IPS DF 6.9 (cell line): ENCODE measurements at regions not wholly inside any gene's neighbourhood (a gene's known extent, or its start where the extent isn't known, plus 50 kb on each side); places are given as distances from the start of the nearest gene placed in this dataset.

ENCODE experiments used
- DNase-seq: peaks from one replicate; pipeline ENCODE4 v3.0.0-alpha.2; 2013; ENCODE audit warnings: low read depth, low spot score
- H3K27ac ChIP-seq: one replicate; pipeline ENCODE4 v1.5.1; 2013; ENCODE audit warnings: low read length, control low read depth
- H3K27me3 ChIP-seq: 2 replicates; pipeline ENCODE4 v1.6.1; 2013; ENCODE audit warnings: mild to moderate bottlenecking, low read length; ENCODE audit not compliant: control insufficient read depth, insufficient read depth
- H3K36me3 ChIP-seq: 2 replicates; pipeline ENCODE4 v1.6.1; 2013; ENCODE audit warnings: low read length; ENCODE audit not compliant: control insufficient read depth, insufficient read depth
- H3K4me1 ChIP-seq: 2 replicates; pipeline ENCODE4 v1.6.1; 2013; ENCODE audit warnings: low read length; ENCODE audit not compliant: control insufficient read depth, insufficient read depth
- H3K4me3 ChIP-seq: 2 replicates; pipeline ENCODE4 v1.5.1; 2013; ENCODE audit warnings: mild to moderate bottlenecking, low read length
- H3K9me3 ChIP-seq: 2 replicates; pipeline ENCODE4 v1.6.1; 2013; ENCODE audit warnings: low read length, inconsistent platforms; ENCODE audit not compliant: control insufficient read depth, insufficient read depth
- WGBS: extraction: QIAGEN DNeasy Blood & Tissue Kit; methylation state at CpG from one replicate; pipeline ENCODE4 v1.1.7; 2013; ENCODE audit warnings: mixed read lengths, missing lambda C conversion rate; ENCODE audit not compliant: insufficient read length, insufficient coverage; 5-methylcytosine and 5-hydroxymethylcytosine counted together

- Histone ChIP-seq H3K27ac (no peak overlapping the region), H3K4me1 (no peaks in the 10 kb centered on the region), H3K9me3 (no peaks in the 10 kb centered on the region), H3K27me3 (no peaks in the 10 kb centered on the region), H3K4me3 (no peak overlapping the region), H3K36me3 (no peaks in the 10 kb centered on the region)
- DNase-seq, result no peak
- WGBS, result no CpG with 5 or more reads among the region's 1 CpG
These were observed 130.0 kb upstream of the BMP5 start for GRCh38 chr6:56005426-56005825.

- Histone ChIP-seq H3K27ac (no peak overlapping the region), H3K4me3 (no peak overlapping the region), H3K36me3 (no peaks in the 10 kb centered on the region), H3K4me1 (no peaks in the 10 kb centered on the region), H3K27me3 (no peaks in the 10 kb centered on the region), H3K9me3 (no peaks in the 10 kb centered on the region)
- DNase-seq, result no peak
- no CpG with 5 or more reads among the region's 2 CpGs for WGBS
These were observed 129.0 kb upstream of the BMP5 start for GRCh38 chr6:56004426-56004825.

- H3K4me3 ChIP-seq, result no peak overlapping the region
- no peaks in the 10 kb centered on the region for H3K27me3 ChIP-seq
- no peaks in the 10 kb centered on the region for H3K9me3 ChIP-seq
- H3K27ac ChIP-seq, result no peak overlapping the region
- H3K36me3 ChIP-seq, result no peaks in the 10 kb centered on the region
- no CpG with 5 or more reads among the region's 2 CpGs for whole genome bisulfite sequencing
- no peaks in the 10 kb centered on the region for H3K4me1 ChIP-seq
- no peak for DNase-seq
These were observed 128.2 kb upstream of the BMP5 start for GRCh38 chr6:56003616-56004015.

GRCh38 chr6:56002336-56002735, 126.9 kb upstream of the BMP5 start:
- Histone ChIP-seq H3K36me3 (no peaks in the 10 kb centered on the region), H3K27ac (no peak overlapping the region), H3K9me3 (no peaks in the 10 kb centered on the region), H3K27me3 (no peaks in the 10 kb centered on the region), H3K4me1 (no peaks in the 10 kb centered on the region), H3K4me3 (no peak overlapping the region)
- no peak for DNase-seq
- no CpG with 5 or more reads among the region's 5 CpGs for WGBS

GRCh38 chr6:55998576-55998975, 123.2 kb upstream of the BMP5 start:
- Histone ChIP-seq H3K9me3 (peaks cover under 1% of the 10 kb centered on the region), H3K27ac (no peak overlapping the region), H3K27me3 (no peaks in the 10 kb centered on the region), H3K4me1 (no peaks in the 10 kb centered on the region), H3K4me3 (no peak overlapping the region), H3K36me3 (no peaks in the 10 kb centered on the region)
- no peak for DNase-seq
- WGBS, result no CpG with 5 or more reads among the region's 2 CpGs

- peaks cover 3% of the 10 kb centered on the region for H3K9me3 ChIP-seq
- no peak overlapping the region for H3K4me3 ChIP-seq
- no peaks in the 10 kb centered on the region for H3K4me1 ChIP-seq
- WGBS, result no CpG with 5 or more reads among the region's 3 CpGs
- no peaks in the 10 kb centered on the region for H3K27me3 ChIP-seq
- DNase-seq, result no peak
- H3K36me3 ChIP-seq, result no peaks in the 10 kb centered on the region
- H3K27ac ChIP-seq, result no peak overlapping the region
These were observed 122.0 kb upstream of the BMP5 start for GRCh38 chr6:55997223-55997874.

GRCh38 chr6:55994531-55994930, 119.1 kb upstream of the BMP5 start:
- H3K27ac ChIP-seq, result no peak overlapping the region
- no peaks in the 10 kb centered on the region for H3K27me3 ChIP-seq
- DNase-seq, result no peak
- H3K4me3 ChIP-seq, result no peak overlapping the region
- no peaks in the 10 kb centered on the region for H3K4me1 ChIP-seq
- H3K36me3 ChIP-seq, result no peaks in the 10 kb centered on the region
- WGBS, result no CpG with 5 or more reads among the region's 3 CpGs
- H3K9me3 ChIP-seq, result peaks cover 3% of the 10 kb centered on the region

- Histone ChIP-seq H3K4me3 (no peak overlapping the region), H3K36me3 (no peaks in the 10 kb centered on the region), H3K9me3 (peaks cover 3% of the 10 kb centered on the region), H3K27ac (no peak overlapping the region), H3K4me1 (no peaks in the 10 kb centered on the region), H3K27me3 (no peaks in the 10 kb centered on the region)
- no peak for DNase-seq
- no CpG with 5 or more reads among the region's 2 CpGs for WGBS
These were observed 118.0 kb upstream of the BMP5 start for GRCh38 chr6:55993418-55993817.

GRCh38 chr6:55992546-55992945, 117.2 kb upstream of the BMP5 start:
- no peak overlapping the region for H3K27ac ChIP-seq
- H3K4me1 ChIP-seq, result no peaks in the 10 kb centered on the region
- H3K27me3 ChIP-seq, result no peaks in the 10 kb centered on the region
- H3K9me3 ChIP-seq, result peaks cover 3% of the 10 kb centered on the region
- DNase-seq, result no peak
- H3K4me3 ChIP-seq, result no peak overlapping the region
- no peaks in the 10 kb centered on the region for H3K36me3 ChIP-seq

- DNase-seq, result no peak
- Histone ChIP-seq H3K36me3 (no peaks in the 10 kb centered on the region), H3K4me1 (no peaks in the 10 kb centered on the region), H3K9me3 (no peaks in the 10 kb centered on the region), H3K4me3 (no peak overlapping the region), H3K27ac (no peak overlapping the region), H3K27me3 (no peaks in the 10 kb centered on the region)
- WGBS, result no CpG with 5 or more reads among the region's 1 CpG
These were observed 109.9 kb upstream of the BMP5 start for GRCh38 chr6:55985309-55985708.

- Histone ChIP-seq H3K27me3 (no peaks in the 10 kb centered on the region), H3K4me1 (no peaks in the 10 kb centered on the region), H3K27ac (no peak overlapping the region), H3K36me3 (no peaks in the 10 kb centered on the region), H3K9me3 (no peaks in the 10 kb centered on the region), H3K4me3 (no peak overlapping the region)
- no peak for DNase-seq
- WGBS, result no CpG with 5 or more reads among the region's 2 CpGs
These were observed 108.5 kb upstream of the BMP5 start for GRCh38 chr6:55983861-55984260.
